GM19397 (cell line): ENCODE measurements at regions not wholly inside any gene's neighbourhood (a gene's known extent, or its start where the extent isn't known, plus 50 kb on each side); places are given as distances from the start of the nearest gene placed in this dataset.

ENCODE experiments used
- ATAC-seq: cut with Tn5 transposase; IDR thresholded peaks from one replicate; pipeline ENCODE4 v1.9.1; 2021; ENCODE audit warnings: mild to moderate bottlenecking, moderate library complexity; ENCODE audit not compliant: unreplicated experiment

GRCh38 chr6:144335311-144335861 lies 50.3 kb downstream of the UTRN start:
- ATAC-seq = no peak

- ATAC-seq = peak; percentile 73
Measured at GRCh38 chr6:144335914-144336313, 50.8 kb downstream of the UTRN start.

GRCh38 chr6:144336900-144337299 lies 51.8 kb downstream of the UTRN start:
- no peak for ATAC-seq

- ATAC-seq = no peak
Measured at GRCh38 chr6:144338474-144338873, 53.3 kb downstream of the UTRN start.

- no peak for ATAC-seq
Measured at GRCh38 chr6:144338951-144339700, 54.0 kb downstream of the UTRN start.

GRCh38 chr6:144339859-144340452 lies 54.8 kb downstream of the UTRN start:
- no peak for ATAC-seq

GRCh38 chr6:144340541-144341371 lies 55.6 kb downstream of the UTRN start:
- no peak for ATAC-seq

GRCh38 chr6:144341831-144342527 lies 56.8 kb downstream of the UTRN start:
- ATAC-seq = peak; percentile 35

GRCh38 chr6:144343701-144344428 lies 58.7 kb downstream of the UTRN start:
- ATAC-seq = peak; percentile 30

GRCh38 chr6:144344646-144345045 lies 59.5 kb downstream of the UTRN start:
- ATAC-seq = peak; percentile 46

GRCh38 chr6:144345451-144345850 lies 60.3 kb downstream of the UTRN start:
- ATAC-seq = no peak

- ATAC-seq = no peak
Measured at GRCh38 chr6:144346719-144347447, 61.7 kb downstream of the UTRN start.

GRCh38 chr6:144347448-144347759 lies 62.3 kb downstream of the UTRN start:
- no peak for ATAC-seq

GRCh38 chr6:144347933-144348332 lies 62.8 kb downstream of the UTRN start:
- no peak for ATAC-seq

- ATAC-seq = no peak
Measured at GRCh38 chr6:144349690-144350527, 64.8 kb downstream of the UTRN start.

GRCh38 chr6:144350528-144350880 lies 65.4 kb downstream of the UTRN start:
- no peak for ATAC-seq

- no peak for ATAC-seq
Measured at GRCh38 chr6:144351379-144352127, 66.4 kb downstream of the UTRN start.

GRCh38 chr6:144352331-144352730 lies 67.2 kb downstream of the UTRN start:
- ATAC-seq = no peak
